ENCODE measurements at regions not wholly inside any gene's neighbourhood (a gene's known extent, or its start where the extent isn't known, plus 50 kb on each side); places are given as distances from the start of the nearest gene placed in this dataset.
A peak's percentile ranks its signal among the peaks of the same experiment; 100 is the strongest.

DNA sequence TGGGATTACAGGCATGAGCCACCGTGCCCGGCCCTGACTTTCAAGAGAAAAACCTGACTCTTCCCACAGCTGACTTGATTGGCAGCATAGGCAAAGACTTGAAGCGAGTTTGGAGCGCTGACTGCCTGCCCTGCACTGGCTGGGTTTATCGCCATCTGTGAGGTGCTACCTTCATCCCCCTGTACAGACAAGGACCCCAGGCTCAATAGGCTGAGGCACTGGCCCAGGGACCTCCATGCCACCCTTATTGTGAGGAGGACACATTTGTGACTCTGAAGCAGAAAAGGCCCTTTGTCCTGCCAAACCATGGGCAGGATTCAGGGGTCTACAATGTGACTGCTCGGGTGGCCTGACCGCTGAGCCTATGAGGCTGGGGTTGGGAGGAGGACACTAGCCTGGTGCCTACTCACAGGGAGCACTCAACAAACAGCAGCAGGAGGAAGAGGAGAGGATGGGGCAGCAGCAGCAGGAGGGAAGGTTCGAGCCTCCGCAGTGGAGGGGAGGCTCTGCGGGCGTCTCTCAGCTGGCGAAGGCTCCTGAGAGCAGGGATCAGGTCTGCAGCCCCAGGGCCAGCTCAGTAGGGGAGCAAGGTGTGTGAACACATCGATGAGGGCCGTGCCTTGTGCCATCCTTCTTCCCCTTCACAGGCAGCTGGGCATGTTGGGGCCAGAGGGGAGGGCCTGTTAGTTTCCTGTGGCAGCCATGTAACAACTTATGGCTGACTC, 72.9 kb upstream of the WNT7B start:
- Histone ChIP-seq H3K9me2 (replicated peaks; ENCODE audit: low read depth, low read length) (no peaks in the 10 kb centered on the region), H3K4me1 (ENCODE audit: insufficient read depth, low read length, poor library complexity, severe bottlenecking) (peaks cover 75% of the 10 kb centered on the region), H3K4me2 (ENCODE audit: low read depth, low read length, poor library complexity, severe bottlenecking) (peak overlapping the region; percentile 38), H3K4me3 (ENCODE audit: low read length, poor library complexity, severe bottlenecking) (no peak overlapping the region), H3K36me3 (ENCODE audit: insufficient read depth, low read length) (no peaks in the 10 kb centered on the region), H4K20me1 (ENCODE audit: insufficient read depth, low read length, poor library complexity, severe bottlenecking) (no peaks in the 10 kb centered on the region), H3K79me2 (ENCODE audit: insufficient read depth, low read length) (peaks cover 96% of the 10 kb centered on the region), H3K9me3 (ENCODE audit: insufficient read depth, low read depth, low read length) (no peaks in the 10 kb centered on the region), H2AFZ (ENCODE audit: low read length) (no peak overlapping the region), H3K9ac (ENCODE audit: low read depth, low read length, poor library complexity, severe bottlenecking) (peak overlapping the region; percentile 98), H3F3A (ENCODE audit: low read depth) (0 out of 2 replicates have a peak, but pooled peaks cover 6% of the 10 kb centered on the region), H3K27me3 (ENCODE audit: insufficient read depth, low read length, poor library complexity, severe bottlenecking) (no peaks in the 10 kb centered on the region)
- no peak for TF ChIP-seq EZH2phosphoT487 (IDR thresholded peaks at IDR 0.05; ENCODE audit: borderline replicate concordance)
- TF ChIP-seq, protein P1, sequence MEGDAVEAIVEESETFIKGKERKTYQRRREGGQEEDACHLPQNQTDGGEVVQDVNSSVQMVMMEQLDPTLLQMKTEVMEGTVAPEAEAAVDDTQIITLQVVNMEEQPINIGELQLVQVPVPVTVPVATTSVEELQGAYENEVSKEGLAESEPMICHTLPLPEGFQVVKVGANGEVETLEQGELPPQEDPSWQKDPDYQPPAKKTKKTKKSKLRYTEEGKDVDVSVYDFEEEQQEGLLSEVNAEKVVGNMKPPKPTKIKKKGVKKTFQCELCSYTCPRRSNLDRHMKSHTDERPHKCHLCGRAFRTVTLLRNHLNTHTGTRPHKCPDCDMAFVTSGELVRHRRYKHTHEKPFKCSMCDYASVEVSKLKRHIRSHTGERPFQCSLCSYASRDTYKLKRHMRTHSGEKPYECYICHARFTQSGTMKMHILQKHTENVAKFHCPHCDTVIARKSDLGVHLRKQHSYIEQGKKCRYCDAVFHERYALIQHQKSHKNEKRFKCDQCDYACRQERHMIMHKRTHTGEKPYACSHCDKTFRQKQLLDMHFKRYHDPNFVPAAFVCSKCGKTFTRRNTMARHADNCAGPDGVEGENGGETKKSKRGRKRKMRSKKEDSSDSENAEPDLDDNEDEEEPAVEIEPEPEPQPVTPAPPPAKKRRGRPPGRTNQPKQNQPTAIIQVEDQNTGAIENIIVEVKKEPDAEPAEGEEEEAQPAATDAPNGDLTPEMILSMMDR (conservative IDR thresholded peaks at IDR 0.05; ENCODE audit: low read length): no peak

DNA sequence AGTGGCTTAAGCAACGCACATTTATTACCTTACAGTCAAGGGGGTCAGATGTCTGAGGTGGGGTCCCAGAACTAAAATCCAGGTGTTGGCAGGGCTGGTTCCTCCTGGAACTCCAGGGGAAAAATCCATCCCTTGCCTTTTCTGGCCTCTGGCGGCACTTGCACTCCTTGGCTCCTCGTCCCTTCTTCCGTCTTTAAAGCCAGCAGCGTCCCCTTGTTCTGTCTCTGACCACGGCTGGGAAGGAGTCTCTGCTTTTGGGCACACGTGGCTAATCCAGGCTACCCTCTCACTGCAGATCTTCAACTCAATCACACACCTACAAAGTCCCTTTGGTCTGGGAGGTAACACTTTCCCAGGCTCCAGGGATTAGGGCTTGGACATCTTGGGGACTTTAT, 73.5 kb upstream of the WNT7B start:
- 0 out of 2 replicates have a peak, but pooled peaks cover 6% of the 10 kb centered on the region for H3F3A ChIP-seq (ENCODE audit: low read depth)
- H3K27me3 ChIP-seq (ENCODE audit: insufficient read depth, low read length, poor library complexity, severe bottlenecking): no peaks in the 10 kb centered on the region
- TF ChIP-seq, protein P1 (conservative IDR thresholded peaks at IDR 0.05; ENCODE audit: low read length): no peak
- no peak for TF ChIP-seq EZH2phosphoT487 (IDR thresholded peaks at IDR 0.05; ENCODE audit: borderline replicate concordance)
- no peaks in the 10 kb centered on the region for H4K20me1 ChIP-seq (ENCODE audit: insufficient read depth, low read length, poor library complexity, severe bottlenecking)
- H3K4me1 ChIP-seq (ENCODE audit: insufficient read depth, low read length, poor library complexity, severe bottlenecking): peaks cover 81% of the 10 kb centered on the region
- H3K9me2 ChIP-seq (replicated peaks; ENCODE audit: low read depth, low read length): no peaks in the 10 kb centered on the region
- H3K4me2 ChIP-seq (ENCODE audit: low read depth, low read length, poor library complexity, severe bottlenecking): peak overlapping the region; percentile 38
- no peaks in the 10 kb centered on the region for H3K36me3 ChIP-seq (ENCODE audit: insufficient read depth, low read length)
- no peak overlapping the region for H2AFZ ChIP-seq (ENCODE audit: low read length)
- H3K79me2 ChIP-seq (ENCODE audit: insufficient read depth, low read length): peaks cover 96% of the 10 kb centered on the region
- peak overlapping the region; percentile 98 for H3K9ac ChIP-seq (ENCODE audit: low read depth, low read length, poor library complexity, severe bottlenecking)
- no peaks in the 10 kb centered on the region for H3K9me3 ChIP-seq (ENCODE audit: insufficient read depth, low read depth, low read length)
- no peak overlapping the region for H3K4me3 ChIP-seq (ENCODE audit: low read length, poor library complexity, severe bottlenecking)

DNA sequence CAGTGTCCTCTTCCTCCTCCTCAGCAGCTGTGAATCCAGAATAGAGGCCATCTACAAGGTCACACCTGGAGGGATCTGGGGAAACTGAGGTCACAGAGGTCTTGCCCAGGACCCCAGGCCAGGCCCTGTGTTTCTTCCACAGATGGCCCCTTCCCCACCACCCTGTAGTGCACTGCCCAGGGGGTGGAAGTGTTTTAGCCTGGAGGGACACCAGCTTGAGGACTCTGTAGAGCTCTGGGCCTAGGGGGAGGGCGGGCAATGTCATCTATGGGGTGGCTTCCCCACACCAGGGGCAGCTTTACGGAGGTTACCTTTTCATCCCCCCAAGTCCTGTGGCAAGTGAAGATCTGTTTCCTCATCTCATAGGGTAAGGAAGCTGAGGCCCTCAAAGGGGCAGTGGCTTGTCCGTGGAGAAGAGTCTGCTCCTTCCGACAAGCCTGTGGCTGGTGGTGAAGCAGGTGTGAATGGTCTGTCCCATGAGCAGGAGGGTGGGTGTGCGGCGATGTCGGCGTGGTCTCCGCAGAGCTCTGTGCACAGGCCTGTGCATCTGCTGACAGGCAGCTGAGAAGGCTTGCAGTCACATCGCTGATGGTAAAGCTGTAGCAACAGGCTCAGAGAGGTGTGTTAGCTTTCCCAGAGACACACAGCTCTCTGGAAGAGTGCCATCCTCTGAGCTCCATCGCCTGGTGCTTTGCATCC, 74.1 kb upstream of the WNT7B start:
- Histone ChIP-seq H3K36me3 (ENCODE audit: insufficient read depth, low read length) (no peaks in the 10 kb centered on the region), H4K20me1 (ENCODE audit: insufficient read depth, low read length, poor library complexity, severe bottlenecking) (no peaks in the 10 kb centered on the region), H3F3A (ENCODE audit: low read depth) (0 out of 2 replicates have a peak, but pooled peaks cover 6% of the 10 kb centered on the region), H3K4me3 (ENCODE audit: low read length, poor library complexity, severe bottlenecking) (no peak overlapping the region), H3K9me3 (ENCODE audit: insufficient read depth, low read depth, low read length) (no peaks in the 10 kb centered on the region), H3K79me2 (ENCODE audit: insufficient read depth, low read length) (peaks cover 96% of the 10 kb centered on the region), H2AFZ (ENCODE audit: low read length) (no peak overlapping the region), H3K4me1 (ENCODE audit: insufficient read depth, low read length, poor library complexity, severe bottlenecking) (peaks cover 81% of the 10 kb centered on the region), H3K9ac (ENCODE audit: low read depth, low read length, poor library complexity, severe bottlenecking) (peak overlapping the region; percentile 98), H3K9me2 (replicated peaks; ENCODE audit: low read depth, low read length) (no peaks in the 10 kb centered on the region), H3K4me2 (ENCODE audit: low read depth, low read length, poor library complexity, severe bottlenecking) (peak overlapping the region; percentile 89), H3K27me3 (ENCODE audit: insufficient read depth, low read length, poor library complexity, severe bottlenecking) (no peaks in the 10 kb centered on the region)
- TF ChIP-seq, protein P1 (conservative IDR thresholded peaks at IDR 0.05; ENCODE audit: low read length): no peak
- TF ChIP-seq EZH2phosphoT487 (IDR thresholded peaks at IDR 0.05; ENCODE audit: borderline replicate concordance): no peak
